Spleen (tissue), 7 donors: ENCODE measurements at regions not wholly inside any gene's neighbourhood (a gene's known extent, or its start where the extent isn't known, plus 50 kb on each side); places are given as distances from the start of the nearest gene placed in this dataset.

Experiments used
- CTCF ChIP-seq, 11 experiments: fragments of 200-600 bp in 7 of 11; fragments of 450-650 bp in 4 of 11; sonication (generic) in 4 of 11; IDR thresholded peaks in 8 of 11; conservative IDR thresholded peaks in 3 of 11; 1 replicate in 7 of 11; 2 replicates in 4 of 11; pipeline versions ENCODE4 v1.4.0 to v1.8.0; 2016 to 2021; ENCODE audit warnings: antibody characterized with exemption in 11 of 11, inconsistent platforms in 4 of 11, mild to moderate bottlenecking in 1 of 11
- POLR2A ChIP-seq, 3 donors: fragments of 450-650 bp; IDR thresholded peaks; one replicate each; pipeline ENCODE4 v1.5.1; 2017; ENCODE audit warnings: antibody characterized with exemption in 3 of 3, mild to moderate bottlenecking in 1 of 3
- donor health status: DM: no; HTN: no; CAD: no; lungs with moderate emphysema.
- donor health status: DM: no; HTN: no; CAD: no.
- donor health status: DM: no; HTN: no; CAD: no.

- TF ChIP-seq POLR2A (IDR thresholded peaks at IDR 0.05) (no peak), CTCF (IDR thresholded peaks at IDR 0.05 in 8 of 11, conservative IDR thresholded peaks at IDR 0.05 in 3 of 11) (no peak)
Measured at GRCh38 chr3:69604735-69605450, 134.4 kb upstream of the MITF start.
